ENCODE measurements at regions not wholly inside any gene's neighbourhood (a gene's known extent, or its start where the extent isn't known, plus 50 kb on each side); places are given as distances from the start of the nearest gene placed in this dataset.

- no peak for TF ChIP-seq CTCF (IDR thresholded peaks at IDR 0.05; ENCODE audit: extremely low read depth in 1 of 2, insufficient read depth in 1 of 2, low read depth in 1 of 2, low read length in 2 of 2)
- TF ChIP-seq MAX (IDR thresholded peaks at IDR 0.05; ENCODE audit: insufficient read depth, insufficient read length): no peak
- no peak for TF ChIP-seq POLR2A (IDR thresholded peaks at IDR 0.05; ENCODE audit: low read depth, low read length)
- TF ChIP-seq GATA2 (IDR thresholded peaks at IDR 0.05; ENCODE audit: insufficient read depth, insufficient read length, low read depth, low read length): no peak
- no peak for TF ChIP-seq POLR2AphosphoS5 (IDR thresholded peaks at IDR 0.05; ENCODE audit: insufficient read depth, low read depth, low read length)
- no peak for TF ChIP-seq JUN (IDR thresholded peaks at IDR 0.05; ENCODE audit: borderline replicate concordance, insufficient read depth, insufficient read length, low read depth)
Measured at GRCh38 chr18:46337271-46337670, 233.1 kb downstream of the HAUS1 start.
